Activated CD8-positive, alpha-beta memory T cell treated with anti-CD3 and anti-CD28 coated beads for 4 hours (primary cell): ENCODE measurements at regions not wholly inside any gene's neighbourhood (a gene's known extent, or its start where the extent isn't known, plus 50 kb on each side); places are given as distances from the start of the nearest gene placed in this dataset.

Source experiments
- DNase-seq, 2 donors: peaks; one replicate each; pipeline ENCODE4 v3.0.0-alpha.2; 2020; ENCODE audit warnings: low read depth in 2 of 2

GRCh38 chr4:146998157-146998556, 52.5 kb upstream of the TTC29 start:
- DNase-seq: no peak

- DNase-seq: no peak
These were observed 58.5 kb upstream of the TTC29 start for GRCh38 chr4:147003956-147004809.

DNA sequence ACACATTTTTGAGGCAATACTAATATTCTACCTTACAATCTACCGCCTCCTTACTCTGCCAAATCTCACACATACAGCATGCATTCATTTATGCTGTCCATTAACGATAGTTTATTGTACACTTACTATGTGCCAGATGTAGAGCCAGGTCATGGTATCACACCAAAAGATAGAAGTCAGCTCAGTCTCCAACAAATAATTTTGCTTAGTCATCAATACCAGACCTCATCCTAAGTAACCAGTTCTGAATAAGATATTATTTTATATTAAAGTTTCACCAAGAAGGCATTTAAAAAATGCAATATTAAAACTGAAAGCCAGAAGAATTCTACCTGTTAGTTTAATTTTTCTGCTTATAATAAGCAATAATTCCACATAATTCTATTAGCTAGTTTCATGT, 60.6 kb upstream of the TTC29 start:
- DNase-seq: no peak

GRCh38 chr4:147009875-147010274, 64.2 kb upstream of the TTC29 start:
- DNase-seq: no peak

- DNase-seq: no peak
These were observed 65.7 kb upstream of the TTC29 start for GRCh38 chr4:147011411-147011810.

GRCh38 chr4:147012059-147012707, 66.5 kb upstream of the TTC29 start:
- DNase-seq: no peak

DNA sequence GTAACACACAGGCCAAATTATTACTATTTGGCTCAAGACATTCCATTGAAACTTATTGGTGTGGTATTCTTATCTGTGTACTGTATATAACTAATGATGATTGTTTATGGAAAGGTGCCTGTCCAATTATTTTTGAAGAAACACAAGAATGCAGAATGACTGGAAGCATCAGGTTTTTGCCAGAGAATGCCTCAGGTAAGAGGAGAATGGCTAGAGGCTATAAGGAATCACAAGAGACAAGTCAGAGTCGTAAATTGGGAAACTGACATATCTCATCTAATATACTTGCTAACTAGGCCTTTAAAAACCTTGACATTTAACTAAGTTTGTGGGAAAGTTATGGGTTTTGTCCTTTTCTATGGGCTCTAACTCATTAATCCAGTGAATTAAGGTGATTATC, 69.3 kb upstream of the TTC29 start:
- DNase-seq: no peak

GRCh38 chr4:147015491-147015890, 69.8 kb upstream of the TTC29 start:
- no peak for DNase-seq

GRCh38 chr4:147017081-147017480, 71.4 kb upstream of the TTC29 start:
- no peak for DNase-seq

- peak in 1 of 2 donors; percentile 2 for DNase-seq
These were observed 73.4 kb upstream of the TTC29 start for GRCh38 chr4:147019091-147019490.

DNA sequence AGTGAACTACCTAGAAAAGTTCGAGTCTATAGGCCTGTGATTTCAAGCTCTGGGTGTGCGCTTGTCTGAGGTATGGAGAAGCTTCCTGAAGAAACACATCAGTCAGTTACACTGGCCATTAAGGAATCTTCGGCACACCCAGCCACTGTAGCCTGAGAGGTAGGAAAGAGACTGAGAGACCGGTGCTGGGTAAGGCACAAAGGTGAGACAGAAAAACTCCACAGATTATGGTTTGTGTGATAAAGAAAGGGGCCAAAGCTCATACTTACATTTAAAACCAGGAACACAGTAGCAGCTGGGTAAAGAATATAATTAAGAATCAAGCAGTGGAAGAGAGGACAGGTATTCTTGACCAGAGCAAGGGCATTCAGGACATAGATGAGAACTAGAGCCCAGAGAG, 74.8 kb upstream of the TTC29 start:
- no peak for DNase-seq

GRCh38 chr4:147025042-147025441, 79.4 kb upstream of the TTC29 start:
- DNase-seq: no peak

DNA sequence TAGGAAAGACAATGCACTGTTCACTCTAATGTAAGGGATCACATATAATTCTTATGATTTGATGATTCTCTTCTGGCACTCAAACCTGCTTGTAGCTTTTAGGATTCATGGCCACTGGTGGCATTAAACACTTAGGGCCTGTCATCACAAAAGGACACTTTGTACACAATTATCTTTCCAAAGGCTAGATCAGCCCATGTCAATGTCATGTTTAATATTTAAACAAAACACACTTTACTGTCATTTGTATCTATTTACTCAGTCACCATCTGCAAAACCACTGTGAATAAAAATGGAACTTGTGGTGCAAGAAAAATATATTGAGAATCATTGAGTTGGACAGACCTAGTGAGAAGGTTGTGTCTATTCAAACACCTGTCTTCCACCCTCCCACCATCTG, 83.6 kb upstream of the TTC29 start:
- no peak for DNase-seq

- no peak for DNase-seq
These were observed 88.7 kb upstream of the TTC29 start for GRCh38 chr4:147034372-147034771.

GRCh38 chr4:147037069-147037468, 91.4 kb upstream of the TTC29 start:
- no peak for DNase-seq

DNA sequence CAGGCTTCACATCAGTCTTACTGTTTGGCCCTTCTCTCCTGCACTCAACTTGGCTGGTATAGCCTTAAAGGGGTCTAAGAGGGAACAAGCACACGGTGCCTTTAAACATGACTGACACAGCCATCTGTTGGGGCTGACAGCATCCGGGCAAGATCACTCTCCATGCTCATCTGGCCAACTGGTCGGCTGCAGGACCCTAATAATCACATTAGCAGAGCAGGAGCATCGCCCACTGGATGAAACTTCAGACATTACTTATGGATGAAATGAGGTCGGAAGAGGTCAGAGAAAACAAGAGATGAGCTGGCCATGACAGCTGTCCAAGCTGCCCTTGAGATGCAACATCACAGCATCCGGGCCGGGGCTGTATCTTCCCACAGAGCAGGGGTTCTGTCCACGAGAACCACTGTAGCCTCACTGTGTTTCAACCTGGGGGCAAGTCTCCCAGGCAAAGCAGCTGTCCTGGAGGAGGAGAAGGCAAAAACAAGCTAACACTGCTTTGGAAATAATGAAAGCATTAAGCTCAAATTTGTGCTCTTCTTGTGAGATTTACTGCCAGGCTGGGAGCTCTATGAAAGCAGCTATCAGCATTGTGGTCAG, 94.4 kb upstream of the TTC29 start:
- no peak for DNase-seq

DNA sequence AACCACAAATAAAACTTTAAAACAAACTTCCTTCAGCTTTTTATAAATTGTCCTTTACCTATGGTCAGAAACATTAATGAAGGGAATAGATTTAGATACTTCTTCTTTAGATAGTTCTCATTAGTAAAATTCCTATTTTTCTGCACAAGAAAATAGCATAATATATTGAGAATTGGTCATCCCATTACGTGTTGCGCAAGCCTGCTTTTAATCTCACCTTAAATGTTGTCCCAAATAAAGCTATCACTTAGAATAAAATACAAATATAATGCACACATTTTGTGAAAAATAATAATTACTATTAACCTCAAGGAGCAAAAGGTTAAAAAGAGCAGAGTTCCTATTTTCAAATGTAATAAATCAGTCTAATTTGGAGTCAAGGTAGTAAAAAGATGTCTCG, 95.2 kb upstream of the TTC29 start:
- no peak for DNase-seq

GRCh38 chr4:147041376-147041775, 95.7 kb upstream of the TTC29 start:
- DNase-seq: no peak

DNA sequence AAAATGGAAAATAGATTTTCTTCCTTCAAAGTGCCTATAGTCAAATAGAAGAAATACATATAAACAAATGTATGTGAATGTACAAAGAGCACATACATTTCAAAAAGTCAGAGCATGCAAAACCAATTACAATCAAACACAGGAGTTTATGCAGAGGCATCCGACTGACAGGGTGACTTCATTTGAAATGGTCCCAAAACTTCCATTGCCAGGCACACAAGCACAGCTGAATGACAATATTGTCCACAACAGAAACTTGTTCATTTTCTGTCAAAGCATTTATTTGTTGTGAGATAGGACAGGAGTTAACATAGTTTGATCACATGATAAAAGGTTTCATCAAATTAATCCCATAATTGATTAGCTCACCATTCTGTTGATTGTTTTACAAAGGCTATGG, 96.4 kb upstream of the TTC29 start:
- no peak for DNase-seq

GRCh38 chr4:147044241-147044640, 98.6 kb upstream of the TTC29 start:
- no peak for DNase-seq

DNA sequence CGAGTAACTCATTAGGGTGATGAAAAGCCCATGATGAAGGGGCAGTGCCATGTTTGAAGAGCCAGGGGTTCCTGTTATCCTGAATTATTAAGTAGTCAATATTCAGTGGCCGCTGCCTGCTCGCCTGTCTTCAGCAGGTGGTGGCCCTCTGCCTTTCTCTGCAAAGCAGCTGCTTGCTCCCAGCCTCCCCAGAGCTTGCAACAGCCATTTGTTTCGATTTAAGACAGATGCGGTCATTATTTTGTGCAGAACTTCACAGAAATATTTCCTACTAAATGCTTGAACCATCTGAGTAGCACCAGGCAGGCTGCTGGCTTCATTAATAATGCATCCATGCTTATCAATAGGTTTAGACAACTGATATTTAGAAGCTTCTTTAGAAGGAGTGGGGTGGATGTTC, 104.3 kb upstream of the TTC29 start:
- no peak for DNase-seq

DNA sequence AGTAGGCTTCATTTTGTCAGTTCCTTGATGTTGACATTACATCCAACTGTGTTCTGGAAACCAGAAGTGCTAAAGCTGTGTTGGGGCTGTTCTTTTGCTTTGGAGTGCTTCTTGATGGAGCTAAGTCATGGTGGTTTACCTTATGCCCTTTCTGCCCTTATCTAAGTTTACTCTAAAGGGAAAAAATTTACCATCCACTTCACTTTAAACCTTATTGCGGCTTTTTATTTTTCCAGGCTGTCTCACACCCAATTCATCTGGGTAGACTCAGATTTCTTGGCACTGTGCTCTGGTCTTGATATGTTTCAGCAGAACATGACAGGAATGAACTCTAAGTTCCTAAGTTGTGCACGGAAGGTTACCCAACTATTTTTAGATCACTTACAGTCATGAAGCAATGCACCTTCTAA, 104.7 kb upstream of the TTC29 start:
- DNase-seq: no peak

- DNase-seq: no peak
These were observed 106.7 kb upstream of the TTC29 start for GRCh38 chr4:147052361-147052760.
